Stromal cell of bone marrow (primary cell): ENCODE measurements at regions not wholly inside any gene's neighbourhood (a gene's known extent, or its start where the extent isn't known, plus 50 kb on each side); places are given as distances from the start of the nearest gene placed in this dataset.
"Not testable (repeated sequence)": the region's sequence is repeated elsewhere in the genome, so short reads cannot be mapped to it uniquely, and the experiment has no call there.

Experiments used
- DNase-seq: peaks from one replicate; pipeline ENCODE4 v3.0.0-alpha.2; 2012; ENCODE audit warnings: low read depth

DNA sequence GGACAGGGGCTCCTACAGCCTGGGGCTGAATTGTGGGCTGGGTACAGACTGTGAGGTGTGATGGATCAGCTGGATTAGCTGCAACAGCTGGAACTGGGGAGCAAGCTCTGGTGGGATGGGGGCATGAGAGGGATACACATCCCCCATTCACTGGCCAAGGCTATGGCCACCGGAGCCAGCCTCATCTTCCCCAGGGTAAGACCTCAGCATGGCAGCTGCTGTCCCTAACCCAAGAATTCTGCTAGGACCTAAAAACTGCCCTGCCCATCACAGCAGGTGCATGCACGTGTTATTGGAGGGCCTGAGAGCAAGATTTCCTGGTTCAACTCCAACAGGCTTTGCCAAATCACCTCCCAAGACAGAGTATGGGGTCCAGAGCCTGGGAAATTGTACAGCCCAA, 258.6 kb upstream of the AGTR2 start:
- DNase-seq, result no peak

- DNase-seq, result no peak
These were observed 258.1 kb upstream of the AGTR2 start for GRCh38 chrX:115912372-115912897.

DNA sequence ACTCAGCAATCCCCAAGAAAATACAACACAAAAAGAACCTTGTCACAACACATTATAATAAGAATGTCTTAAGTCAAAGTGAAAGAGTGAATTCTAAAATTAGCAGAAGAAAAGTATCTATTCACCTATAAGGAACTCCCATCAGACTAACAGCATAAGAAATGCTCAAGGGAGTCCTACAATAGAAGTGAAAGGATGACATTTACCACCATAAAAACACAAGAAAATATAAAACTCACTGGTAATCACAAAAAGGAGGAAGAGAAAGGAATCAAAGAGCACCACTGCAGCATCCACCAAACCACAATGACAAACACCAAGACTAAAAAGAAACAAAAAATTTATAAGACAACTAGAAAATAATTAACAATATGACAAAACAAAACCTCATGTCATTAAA, 257.0 kb upstream of the AGTR2 start:
- no peak for DNase-seq

DNA sequence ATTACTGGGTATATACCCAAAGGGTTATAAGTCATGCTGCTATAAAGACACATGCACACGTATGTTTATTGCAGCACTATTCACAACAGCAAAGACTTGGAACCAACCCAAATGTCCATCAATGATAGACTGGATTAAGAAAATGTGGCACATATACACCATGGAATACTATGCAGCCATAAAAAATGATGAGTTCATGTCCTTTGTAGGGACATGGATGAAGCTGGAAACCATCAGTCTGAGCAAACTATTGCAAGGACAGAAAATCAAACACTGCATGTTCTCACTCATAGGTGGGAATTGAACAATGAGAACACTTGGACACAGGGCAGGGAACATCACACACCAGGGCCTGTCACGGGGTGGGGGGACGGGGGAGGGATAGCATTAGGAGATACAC, 254.9 kb upstream of the AGTR2 start:
- DNase-seq, result not testable (repeated sequence)

DNA sequence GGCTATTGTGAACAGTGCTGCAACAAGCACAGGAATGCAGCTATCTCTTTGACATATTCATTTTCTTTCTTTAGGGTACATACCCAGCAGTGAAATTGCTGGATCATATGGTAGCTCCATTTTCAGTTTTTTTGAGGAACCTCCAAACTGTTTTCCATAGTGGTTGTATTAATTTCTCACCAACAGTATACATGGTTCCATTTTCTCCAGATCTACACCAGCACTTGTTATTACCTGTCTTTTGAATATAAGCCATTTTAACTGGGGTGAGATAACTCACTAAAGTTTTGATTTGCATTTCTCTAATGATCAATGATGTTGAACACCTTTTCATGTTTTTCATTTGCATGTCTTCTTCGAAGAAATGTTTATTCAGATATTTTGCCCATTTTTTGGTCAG, 241.1 kb upstream of the AGTR2 start:
- no peak for DNase-seq

- DNase-seq, result no peak
These were observed 234.5 kb upstream of the AGTR2 start for GRCh38 chrX:115936008-115936407.

GRCh38 chrX:115939070-115939469, 231.5 kb upstream of the AGTR2 start:
- DNase-seq, result no peak

- DNase-seq, result no peak
These were observed 230.8 kb upstream of the AGTR2 start for GRCh38 chrX:115939636-115940160.

- DNase-seq, result no peak
These were observed 230.2 kb upstream of the AGTR2 start for GRCh38 chrX:115940348-115940747.

DNA sequence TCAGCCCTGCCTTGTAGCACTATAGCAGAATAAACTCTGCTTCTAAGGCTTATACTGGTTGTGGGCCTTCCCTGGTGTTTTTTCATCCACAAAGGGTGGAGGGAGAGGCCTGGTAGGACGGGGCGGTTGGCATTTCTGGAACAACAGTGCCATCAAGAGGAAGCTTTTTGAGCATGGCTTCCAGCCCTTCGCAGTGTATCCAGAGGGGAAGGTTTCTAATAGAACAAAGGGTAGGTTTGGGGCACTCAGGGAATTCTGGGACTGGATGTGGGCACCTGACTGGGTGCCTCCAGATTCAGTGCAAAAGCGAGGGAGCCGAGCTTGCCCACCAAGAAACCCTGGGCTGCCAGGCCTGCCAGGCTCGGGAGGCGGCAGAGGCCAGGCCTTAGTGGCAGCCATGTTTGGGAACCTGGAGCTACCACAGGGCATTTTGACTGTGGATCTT, 229.6 kb upstream of the AGTR2 start:
- peak; percentile 28 for DNase-seq

DNA sequence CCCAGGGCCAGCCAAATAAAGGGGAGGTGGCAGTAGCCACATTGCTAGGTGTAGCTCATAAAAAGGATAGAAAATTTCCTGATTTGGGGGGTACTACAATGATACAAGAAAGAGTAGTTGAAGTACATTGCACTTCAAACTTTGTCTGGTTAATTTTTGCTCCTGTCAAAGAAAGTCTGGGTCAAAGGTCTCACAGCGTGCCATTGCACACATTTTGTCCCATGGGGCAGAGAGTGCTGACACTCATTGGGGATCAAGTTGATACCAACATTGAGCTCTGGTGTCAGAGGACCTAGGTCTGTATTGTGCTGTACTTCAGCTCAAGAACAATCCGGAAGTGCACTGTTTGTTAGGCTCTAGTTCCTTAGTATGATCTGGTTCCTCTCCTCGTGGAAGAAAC, 229.2 kb upstream of the AGTR2 start:
- DNase-seq, result no peak

- no peak for DNase-seq
These were observed 224.5 kb upstream of the AGTR2 start for GRCh38 chrX:115946059-115946458.

GRCh38 chrX:115948018-115948923, 222.3 kb upstream of the AGTR2 start:
- DNase-seq, result no peak

DNA sequence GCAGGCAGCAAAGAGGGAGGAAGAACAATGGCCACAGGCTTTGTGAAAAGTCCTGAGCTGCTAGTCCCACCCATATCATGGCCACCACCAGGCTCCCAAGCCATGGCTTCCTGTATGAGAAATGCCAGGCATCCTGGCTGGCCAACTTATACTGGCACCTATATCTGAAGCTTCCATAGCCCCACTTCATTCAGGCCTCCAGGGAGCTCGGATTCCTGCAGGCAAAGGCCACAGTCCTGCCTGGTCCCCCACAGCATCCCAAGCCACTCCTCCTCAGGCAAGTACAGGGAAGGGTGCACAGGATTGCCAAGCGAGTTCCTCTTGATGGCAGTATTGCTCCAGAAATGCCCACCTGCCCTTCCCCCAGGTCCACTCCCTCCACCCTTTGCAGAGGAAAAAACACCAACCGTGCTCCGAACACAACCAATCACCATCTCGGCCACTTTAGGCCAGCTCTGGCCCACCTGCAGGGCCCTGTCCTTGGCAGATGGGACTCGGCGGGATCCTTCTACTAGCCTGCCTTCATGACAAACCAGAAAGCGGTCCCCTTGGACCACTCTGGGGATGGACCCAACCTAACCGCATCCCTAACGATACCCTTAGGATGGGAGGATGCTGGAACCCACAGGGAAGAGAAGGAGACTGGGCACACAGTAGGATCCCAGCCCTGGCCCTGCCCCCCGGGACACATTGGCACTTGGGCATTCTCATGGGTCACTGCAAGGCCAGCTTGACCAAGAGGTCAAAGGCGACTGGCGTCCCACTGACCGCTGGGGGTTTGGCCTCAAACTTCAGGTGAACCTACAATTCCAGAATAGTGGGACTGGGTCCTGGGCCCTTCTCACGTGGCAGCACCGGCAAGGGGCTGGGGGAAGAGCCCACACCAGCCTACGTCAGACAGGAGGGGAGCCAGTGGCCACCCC, 220.4 kb upstream of the AGTR2 start:
- DNase-seq, result no peak

GRCh38 chrX:115952417-115953092, 218.0 kb upstream of the AGTR2 start:
- DNase-seq, result no peak

- no peak for DNase-seq
These were observed 212.6 kb upstream of the AGTR2 start for GRCh38 chrX:115957862-115958490.

DNA sequence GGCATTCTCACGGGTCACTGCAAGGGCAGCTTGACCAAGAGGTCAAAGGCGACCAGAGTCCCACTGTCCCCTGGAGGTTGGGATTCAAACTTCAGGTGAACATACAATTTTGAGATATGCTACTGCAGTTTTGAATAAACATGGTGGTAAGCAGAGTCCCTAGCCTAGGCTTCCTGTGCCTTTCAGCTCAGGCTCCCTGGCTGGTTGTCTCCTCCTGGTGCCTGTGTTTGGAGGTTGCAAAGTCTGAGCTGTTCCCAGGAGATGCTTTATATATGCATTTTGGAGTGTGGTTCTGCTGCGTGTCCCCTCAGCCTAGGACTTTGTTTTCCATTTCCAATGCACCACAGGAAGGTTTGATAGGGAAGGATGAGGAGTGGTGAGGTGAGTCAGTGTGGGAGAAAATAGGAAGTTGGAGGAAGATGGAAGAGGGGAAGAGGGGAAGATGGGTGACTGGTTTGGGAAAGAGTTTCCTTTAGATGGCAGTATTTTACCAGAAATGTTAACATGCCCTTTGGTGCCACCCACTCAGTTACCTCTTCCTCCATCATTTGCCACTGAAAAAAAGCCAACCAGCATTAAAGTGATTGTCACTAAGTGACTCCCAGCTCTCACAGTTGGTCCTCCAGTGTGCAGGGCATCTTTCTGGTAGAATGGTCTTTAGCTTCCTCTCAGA, 211.7 kb upstream of the AGTR2 start:
- DNase-seq, result no peak

DNA sequence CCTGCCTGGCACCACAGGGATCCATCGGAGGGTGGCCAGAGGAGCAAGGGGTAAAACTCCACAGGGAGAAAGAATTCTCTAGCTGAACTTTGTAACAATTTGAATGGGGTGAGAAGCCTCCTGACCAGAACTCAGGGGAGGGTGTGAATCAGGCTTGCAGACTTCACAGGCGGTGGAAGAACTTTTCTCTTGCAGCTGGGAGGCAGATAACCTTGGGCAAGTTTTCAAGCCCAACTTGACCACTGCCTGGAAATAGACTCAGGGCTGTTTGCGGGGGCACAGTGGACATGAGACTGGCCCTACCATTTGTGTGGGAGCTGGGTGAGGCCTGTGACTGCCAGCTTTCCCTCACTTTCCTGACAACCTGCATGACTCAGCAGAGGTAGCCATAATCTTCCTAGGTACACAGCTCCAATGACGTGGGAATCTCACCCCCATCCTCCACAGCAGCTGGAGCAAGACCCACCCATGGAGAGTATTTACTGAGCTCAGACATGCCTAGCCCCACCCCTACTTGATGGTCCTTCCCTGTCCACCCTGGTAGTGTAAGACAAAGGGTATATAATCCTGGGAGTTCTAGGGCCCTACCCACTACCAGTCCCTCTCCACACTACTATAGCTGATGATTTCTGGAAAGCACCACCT, 210.0 kb upstream of the AGTR2 start:
- no peak for DNase-seq

GRCh38 chrX:115966920-115967319, 203.6 kb upstream of the AGTR2 start:
- DNase-seq, result no peak
